ENCODE measurements at regions not wholly inside any gene's neighbourhood (a gene's known extent, or its start where the extent isn't known, plus 50 kb on each side); places are given as distances from the start of the nearest gene placed in this dataset.
"Not testable (repeated sequence)": the region's sequence is repeated elsewhere in the genome, so short reads cannot be mapped to it uniquely, and the experiment has no call there.

DNA sequence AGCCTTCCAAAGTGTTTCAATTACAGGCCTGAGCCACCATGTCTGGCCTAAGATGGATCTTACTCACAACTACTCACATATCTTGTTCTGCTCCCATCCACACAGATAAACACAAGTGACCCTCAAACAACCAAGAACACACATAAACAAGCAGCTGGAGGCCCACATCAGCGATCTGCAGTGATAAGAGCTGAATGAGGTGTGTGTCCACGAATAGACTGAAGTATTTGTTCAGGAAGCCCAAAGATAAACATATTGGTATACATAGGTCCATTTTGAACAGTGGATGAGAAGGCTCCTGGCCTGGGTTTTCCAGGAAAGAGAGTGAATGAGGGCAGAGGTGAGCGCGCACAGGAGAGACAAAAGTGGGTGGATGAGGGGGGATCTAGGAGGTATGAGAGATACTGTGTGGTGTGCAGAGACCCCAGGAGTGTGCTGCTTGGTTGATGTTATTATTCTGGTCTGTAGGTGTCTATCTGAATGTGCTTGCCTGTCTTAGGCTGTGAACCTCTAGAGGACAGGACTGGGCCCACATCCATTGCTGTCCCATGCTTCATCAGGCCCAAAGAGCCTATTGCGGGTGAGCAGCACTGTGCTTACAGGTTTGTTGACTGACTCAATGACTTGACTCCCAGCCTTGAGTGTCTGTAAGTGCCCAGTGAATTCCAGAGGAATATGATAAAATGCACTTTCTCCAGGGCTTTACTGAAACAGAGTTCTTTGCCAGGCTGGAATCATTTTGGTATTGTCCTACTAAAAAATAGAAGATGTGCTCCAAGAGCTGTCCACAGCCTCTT lies 79.9 kb upstream of the ATP1A1 start:
- no peak for DNase-seq (ENCODE audit: low read depth)

DNA sequence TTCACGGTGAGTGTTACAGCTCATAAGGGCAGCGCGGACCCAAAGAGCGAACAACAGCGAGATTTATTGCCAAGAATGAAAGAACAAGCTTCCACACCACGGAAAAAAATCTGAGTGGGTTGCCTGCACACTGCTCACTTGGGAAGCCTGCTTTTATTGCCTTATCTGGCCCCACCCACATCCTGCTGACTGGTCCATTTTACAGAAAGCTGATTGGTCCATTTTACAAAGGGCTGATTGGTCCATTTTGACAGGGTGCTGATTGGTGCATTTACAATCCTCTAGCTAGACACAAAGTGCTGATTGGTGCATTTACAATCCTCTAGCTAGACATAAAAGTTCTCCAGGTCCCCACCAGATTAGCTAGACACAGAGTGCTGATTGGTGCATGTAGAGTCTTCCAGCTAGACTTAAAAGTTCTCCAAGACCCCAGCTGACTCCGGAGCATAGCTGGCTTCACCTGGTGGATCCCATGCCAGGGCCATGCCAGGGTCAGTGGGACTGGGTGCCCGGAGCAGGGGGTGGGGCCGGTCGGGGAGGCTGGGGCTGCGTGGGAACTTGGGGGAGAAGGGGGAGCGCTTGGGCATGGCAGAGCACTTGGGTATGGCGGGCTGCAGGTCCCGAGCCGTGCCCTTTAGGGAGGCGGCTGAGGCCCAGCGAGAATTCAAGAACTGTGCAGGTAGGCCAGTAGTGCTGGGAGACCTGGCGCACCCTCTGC lies 75.4 kb upstream of the ATP1A1 start:
- no peak for DNase-seq (ENCODE audit: low read depth)

DNA sequence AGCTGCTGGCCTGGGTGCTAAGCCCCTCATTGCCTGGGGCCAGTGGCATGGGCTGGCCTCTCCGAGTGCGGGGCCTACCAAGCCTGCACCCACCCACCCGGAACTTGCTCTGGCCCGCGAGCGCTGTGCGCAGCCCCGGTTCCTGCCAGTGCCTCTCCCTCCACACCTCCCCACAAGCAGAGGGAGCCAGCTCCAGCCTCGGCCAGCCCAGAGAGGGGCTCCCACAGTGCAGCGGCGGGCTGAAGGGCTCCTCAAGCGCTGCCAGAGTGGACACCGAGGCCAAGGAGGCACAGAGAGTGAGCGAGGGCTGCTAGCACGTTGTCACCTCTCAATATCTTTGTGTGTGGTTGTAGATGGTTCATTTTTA lies 74.8 kb upstream of the ATP1A1 start:
- not testable (repeated sequence) for DNase-seq (ENCODE audit: low read depth)

DNA sequence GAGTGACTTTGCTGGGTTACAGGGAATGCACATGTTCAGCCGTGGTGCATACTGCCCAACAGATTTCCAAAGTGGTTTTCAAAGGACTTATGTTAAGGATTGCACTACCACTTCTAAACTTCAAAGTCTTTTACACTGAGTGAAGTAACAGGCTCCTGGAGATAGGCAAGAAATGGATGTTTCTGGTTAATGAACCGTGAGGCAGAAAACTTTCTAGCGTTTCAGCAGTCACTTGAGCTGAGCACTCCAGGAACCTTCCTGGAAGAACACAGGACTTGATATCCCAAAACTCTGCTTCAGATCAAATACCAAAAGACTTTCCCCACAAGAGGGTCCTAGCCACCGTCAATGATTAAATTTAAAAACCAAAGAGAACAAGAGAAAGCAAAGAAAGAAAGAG lies 74.3 kb upstream of the ATP1A1 start:
- no peak for DNase-seq (ENCODE audit: low read depth)

DNA sequence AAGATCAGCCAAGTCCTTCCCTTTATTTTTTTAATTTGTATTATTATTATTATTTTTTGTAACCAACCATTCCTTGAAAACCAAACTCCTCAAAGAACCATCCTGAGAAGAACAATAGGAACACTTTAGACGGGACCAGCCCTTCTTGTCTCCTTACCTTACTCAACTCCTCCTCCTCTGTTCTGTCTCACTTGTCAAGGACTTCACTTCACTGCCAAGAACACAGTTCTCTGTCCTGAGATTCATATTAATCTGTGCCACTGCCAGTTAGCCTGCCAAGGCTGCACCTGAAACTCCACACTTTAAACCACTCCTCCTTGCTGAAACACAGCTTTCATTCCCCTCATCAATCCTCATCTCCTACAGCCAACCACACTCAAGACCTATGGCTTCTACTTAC lies 73.8 kb upstream of the ATP1A1 start:
- DNase-seq (ENCODE audit: low read depth): no peak

DNA sequence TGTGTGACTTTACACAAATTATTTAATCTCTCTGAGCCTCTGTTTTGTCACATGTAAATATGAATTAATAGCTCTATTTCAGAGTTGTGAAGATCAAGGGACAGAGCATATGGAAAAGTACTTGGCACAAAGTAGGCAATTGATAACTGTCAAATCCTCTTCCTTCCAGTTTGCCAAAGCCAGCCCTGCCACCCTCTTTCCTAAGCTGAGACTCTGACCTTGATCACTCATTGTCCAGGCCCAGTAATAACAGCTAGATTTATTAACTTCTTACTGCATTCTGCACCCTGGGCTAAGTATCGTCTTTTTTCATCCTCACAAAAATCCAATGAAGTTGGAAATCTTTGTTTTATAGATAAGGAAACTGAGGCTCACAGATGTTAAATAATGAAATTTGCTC lies 70.8 kb upstream of the ATP1A1 start:
- no peak for DNase-seq (ENCODE audit: low read depth)

DNA sequence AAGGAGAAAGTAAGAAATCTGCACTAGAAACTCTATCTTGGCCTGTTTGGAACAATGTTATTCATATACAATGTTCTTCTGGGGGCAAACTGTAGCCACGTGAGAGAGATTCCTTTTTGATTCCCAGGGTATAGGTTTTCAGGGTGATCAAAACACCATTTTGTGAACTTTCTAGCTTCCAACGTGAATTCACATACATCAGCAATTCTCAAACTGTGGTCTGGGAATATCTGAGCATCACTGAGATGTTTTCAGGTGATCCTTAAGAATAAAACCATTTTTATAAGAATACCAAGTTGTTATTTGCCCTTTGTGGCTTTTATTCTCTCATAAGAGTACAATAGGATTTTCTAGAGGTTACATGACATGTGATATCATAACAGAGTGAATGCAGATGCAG lies 66.9 kb upstream of the ATP1A1 start:
- DNase-seq (ENCODE audit: low read depth): no peak

DNA sequence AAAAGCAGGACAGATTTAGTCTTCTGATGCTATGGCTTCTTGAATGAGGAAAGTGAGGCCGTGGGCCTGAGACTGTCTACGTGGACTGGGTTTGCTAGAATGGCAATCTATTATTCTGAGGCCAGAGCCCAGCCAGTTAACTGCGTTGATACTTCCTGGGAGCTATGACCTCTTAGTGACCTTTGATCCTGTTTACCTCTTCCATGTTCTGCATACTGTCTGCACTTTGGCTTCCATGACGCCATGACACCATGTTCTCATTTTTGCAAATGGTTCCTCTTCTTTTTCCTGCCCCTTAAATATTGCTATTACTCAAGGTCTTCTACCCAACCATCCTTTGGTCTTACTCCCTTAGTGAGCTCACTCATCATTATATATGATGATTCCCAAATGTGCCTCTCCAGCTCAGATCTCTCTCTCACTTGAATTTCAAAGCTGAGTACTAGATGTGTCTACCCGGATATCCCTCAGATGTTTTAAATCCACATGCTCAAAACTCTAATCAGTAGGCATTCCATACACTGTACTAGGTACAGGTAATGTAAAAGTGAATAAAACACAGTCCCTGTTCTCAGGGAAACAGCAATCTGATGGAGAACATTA lies 66.1 kb upstream of the ATP1A1 start:
- no peak for DNase-seq (ENCODE audit: low read depth)

DNA sequence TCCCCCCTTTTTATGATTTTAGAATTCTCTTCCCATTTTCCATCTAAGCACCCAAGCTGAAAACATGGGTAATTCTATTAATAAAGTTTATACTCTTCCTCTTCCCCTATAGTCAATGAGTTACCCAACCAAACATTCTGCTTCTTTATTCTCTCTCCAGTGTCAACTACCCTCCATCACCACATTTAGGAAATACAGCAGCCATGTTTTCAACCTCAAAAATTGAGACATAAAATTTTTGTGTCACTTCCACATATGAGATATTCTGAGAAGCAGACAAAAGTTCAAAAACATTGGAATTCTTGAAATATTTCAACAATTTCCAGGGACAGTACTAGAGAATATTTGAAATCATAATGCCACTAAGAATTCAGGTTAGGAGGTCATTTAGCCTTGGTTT lies 64.8 kb upstream of the ATP1A1 start:
- no peak for DNase-seq (ENCODE audit: low read depth)

DNA sequence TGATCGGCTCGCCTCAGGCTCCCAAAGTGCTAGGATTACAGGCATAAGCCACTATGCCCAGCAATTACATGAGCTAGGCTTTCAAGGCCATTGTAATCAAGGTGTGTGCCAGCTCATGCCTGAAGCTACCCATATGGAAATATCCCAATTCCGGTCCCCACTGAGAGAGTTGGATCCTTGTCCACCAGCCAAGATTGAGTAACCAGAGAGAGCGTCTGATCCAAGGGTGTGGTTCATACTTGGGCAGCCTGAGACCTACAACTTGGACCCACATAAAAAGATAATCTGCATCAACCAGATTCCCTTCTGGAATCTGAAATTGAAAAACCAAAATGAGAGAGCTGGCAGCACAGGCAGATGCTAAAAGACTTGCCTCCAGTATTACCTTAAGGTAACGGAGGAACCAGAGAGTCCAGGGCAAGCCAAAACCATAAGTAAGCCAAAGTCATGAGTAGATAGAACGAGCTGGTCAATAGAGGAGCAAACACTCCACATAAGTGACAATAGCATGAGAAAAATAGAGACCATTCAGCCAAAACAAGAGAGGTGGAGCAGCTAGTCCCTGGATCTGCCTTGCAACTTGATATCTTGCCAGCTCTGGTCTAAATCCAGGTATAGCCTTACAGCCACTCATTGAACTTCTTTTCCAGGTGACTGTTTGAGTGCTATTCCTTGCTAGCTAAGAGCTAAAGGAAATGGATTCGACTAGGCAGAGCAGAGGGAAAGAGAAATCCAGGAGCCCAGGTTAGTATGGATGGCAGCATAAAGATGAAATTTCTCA lies 63.8 kb upstream of the ATP1A1 start:
- DNase-seq (ENCODE audit: low read depth): peak; percentile 24

DNA sequence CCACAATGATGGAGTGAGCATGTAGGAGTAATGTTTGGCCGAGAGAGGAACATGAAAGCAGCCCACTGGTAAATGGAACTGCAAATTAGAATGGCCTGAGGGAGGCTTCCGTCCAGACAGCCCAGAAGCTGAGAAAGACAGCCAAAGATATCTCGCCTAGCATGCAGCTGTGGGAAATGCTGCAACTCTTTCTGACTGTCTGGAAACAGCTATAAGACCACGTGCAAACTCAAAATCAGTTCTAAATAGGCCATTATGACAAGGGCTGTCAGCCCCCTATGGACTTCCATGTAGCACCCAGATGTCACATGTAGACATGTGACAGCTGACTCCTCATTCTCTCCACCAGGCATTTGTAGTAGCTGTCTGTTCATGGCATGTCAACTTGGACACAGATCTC lies 62.9 kb upstream of the ATP1A1 start:
- DNase-seq (ENCODE audit: low read depth): no peak

DNA sequence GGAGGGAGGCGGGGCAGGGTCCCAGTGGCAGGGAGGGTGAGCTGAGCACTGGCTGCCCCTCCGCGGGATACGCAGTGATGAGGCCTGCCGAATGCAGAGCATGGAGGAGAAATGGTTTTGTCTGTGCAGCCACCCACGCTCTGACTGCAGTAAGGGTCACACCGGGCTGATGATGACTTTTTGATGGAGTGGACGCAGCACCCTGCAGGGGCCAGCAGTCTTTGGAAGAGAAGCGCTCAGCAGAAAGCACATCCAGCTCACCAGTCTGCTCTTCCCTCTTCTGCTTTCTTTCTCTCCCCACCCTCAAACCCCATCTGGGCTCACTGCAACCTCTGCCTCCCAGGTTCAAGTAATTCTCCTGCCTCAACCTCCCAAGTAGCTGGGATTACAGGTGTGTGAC lies 61.9 kb upstream of the ATP1A1 start:
- no peak for DNase-seq (ENCODE audit: low read depth)

DNA sequence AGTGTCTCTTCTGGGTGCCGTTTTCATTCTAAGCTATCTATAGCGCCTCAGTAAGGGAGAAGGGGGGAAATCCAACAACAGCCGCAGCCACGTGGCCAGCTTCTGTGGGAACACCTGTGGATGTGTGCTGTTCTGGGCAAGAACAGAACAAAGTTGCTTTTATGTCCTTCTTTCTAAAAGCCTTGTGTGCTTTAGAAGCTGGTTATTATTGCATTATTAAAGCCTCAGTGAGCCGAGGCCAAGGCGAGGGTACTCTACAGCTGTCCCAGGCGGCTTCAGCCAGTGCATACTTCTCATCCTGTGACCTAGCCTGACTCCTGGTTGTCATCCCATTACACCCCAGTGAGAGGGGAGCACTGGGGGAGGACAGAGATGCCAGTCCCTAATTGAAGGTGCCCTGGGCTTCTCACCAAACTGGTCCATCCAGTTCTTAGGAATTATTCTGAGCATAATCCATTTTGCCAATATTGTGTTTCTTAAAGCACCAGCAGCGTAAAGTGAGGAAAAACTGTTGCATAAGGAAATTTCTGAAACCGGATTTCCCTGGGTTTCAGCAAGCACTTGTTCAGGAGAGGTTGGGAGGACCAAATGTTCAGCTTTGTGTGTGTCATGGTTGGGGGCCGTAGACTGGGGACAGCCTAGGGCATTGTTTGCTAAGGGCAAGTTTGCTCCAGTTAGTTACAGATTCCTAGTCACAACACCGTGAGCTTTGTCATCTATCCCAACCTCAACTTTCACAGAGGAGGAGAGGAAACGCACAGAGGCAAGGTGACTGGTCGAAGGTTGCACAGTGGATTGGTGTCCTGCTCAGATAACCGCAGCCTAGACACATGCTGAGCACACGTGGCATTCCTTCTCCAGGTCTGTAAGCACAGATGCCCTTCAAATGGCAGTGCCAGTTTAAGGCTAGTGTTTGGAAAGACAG lies 61.0 kb upstream of the ATP1A1 start:
- DNase-seq (ENCODE audit: low read depth): no peak

DNA sequence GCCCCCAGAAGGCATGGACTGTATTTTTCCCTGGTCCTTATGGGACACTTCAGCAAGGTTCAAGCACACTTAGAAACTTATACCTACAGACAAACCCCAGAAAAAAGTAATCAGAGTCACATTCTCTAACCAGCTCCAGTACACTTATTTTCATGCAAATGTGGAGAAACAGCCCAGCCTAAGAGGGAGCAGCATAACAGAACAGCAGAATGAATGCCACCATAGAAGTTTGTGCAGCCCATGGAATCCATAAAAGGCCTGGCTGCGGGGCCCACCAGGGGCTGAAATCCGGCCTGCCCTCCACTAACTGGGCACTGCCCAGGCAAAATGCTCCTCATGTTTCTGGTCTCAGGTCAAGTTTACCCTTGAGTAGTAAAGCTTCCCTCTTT lies 60.4 kb upstream of the ATP1A1 start:
- DNase-seq (ENCODE audit: low read depth): no peak

DNA sequence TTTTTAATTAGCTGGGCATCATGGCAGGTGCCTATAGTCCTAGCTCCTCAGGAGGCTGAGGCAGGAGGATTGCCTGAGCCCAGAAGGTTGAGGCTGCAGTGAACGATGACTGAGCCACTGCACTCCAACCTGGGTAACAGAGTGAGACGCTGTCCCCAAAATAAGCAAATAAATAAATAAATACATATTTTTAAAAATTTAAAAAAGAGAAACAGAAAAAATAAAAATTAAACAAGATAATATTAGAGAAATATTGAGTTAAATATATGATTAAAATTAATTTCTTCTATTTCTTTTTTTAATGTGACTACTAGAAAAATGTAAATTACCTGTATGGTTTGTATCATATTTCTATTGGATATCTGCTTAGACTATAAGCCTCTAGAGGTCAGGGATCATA lies 59.3 kb upstream of the ATP1A1 start:
- DNase-seq (ENCODE audit: low read depth): no peak

DNA sequence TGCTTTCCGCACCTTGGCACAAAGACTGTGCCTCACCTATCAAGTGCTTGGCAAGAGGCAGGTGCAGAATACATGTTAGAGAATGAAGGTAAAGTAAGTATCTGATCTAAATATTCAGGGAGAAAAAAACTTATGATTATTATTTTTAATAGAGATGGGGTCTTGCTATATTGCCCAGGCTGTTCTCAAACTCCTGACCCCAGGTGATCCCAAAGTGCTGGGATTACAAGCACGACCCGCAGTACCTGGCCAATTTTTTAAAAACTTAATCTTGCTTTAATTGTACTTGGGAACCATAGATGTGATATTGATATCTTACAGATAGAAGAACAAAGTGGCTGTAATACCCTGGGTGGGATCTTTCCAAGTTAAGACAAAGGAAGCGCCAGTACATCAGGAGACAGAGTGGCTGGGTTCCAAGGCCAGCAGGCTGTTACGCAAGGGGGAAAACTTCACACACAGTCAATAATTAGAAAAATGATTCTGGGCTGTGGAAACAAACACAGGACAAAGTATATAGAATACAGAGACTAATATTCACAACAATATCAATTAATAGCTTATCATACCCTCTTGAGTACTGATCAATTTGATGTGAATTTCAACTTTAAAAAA lies 58.6 kb upstream of the ATP1A1 start:
- no peak for DNase-seq (ENCODE audit: low read depth)

DNA sequence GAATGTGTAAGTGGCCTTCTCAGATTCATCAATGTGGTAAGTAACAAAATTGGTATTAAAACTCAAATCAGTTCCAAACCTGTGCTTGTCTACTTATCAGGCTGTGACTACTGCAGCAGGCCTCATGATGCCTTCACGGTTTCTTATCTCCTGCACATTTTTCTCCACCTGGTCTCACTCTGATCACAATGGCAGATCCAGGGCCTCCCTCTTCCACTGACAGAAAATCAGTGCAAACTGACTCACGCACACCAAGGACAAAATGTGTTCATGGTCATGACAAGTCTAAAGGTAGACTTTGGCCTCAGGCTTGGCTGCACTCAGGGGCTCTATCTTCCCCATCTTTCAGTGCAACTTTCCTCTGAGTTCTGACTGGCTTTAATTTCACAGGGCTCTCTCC lies 56.7 kb upstream of the ATP1A1 start:
- no peak for DNase-seq (ENCODE audit: low read depth)

DNA sequence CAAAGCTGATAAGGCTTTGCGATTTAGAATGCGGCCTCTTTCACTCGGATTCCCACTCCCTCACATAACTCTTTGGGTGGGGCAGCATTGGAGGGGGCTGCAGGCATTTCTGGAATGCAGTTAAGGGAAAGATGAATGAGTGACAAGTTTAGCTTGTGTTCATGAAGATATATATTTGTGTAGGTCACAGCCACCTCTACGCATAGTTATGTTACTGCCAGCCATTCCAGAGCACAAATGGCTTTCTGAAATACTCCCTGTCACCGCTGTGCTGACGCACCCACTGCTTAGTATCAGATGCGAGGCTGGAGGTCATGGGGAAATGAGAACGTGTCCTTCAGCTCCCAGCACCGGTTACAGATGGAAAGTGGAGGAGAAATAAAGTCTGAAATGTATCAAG lies 54.1 kb upstream of the ATP1A1 start:
- no peak for DNase-seq (ENCODE audit: low read depth)

DNA sequence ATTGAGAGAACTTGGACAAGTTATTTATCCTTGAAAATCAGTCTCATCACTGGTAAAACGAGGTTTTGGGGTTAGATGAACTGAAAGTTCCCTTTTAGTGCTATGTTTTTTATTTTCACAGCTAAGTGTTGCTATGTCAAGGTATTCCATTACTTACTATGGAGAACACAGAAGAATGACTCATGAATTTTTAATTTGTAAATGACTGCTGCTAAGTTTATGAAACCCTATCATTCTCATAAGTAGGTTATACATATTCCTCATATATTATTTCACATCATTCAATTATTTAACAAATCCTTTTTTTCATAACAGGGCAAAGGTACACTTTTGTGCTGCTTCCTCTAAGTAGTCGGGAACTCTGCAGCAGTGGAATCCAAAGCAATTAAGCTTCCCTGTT lies 52.2 kb upstream of the ATP1A1 start:
- no peak for DNase-seq (ENCODE audit: low read depth)

DNA sequence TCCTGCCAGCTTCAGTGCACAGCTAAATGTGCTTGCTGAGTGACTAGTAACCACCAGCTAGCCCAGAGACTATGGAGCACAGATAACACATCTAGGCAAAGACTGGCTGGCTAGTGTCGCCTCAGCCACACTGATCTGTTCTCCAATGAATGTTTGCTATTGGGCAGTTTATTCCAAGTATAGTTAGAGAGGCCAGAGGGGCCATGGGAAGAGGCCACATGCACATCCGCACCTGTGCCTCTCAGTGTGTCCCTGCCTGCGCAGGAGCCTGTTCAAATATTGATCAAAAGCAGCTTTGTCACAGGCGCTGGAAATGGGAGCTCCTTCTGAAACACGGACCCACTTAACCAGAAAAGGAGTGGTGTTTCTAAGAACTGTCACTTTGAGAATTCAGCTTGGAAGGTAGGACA lies 51.3 kb upstream of the ATP1A1 start:
- no peak for DNase-seq (ENCODE audit: low read depth)

Measured in HT1080 (cell line).